GM12891 (cell line): ENCODE measurements at regions not wholly inside any gene's neighbourhood (a gene's known extent, or its start where the extent isn't known, plus 50 kb on each side); places are given as distances from the start of the nearest gene placed in this dataset.

Source experiments
- POLR2A ChIP-seq: IDR thresholded peaks from 2 replicates; pipeline ENCODE4 v1.6.1; 2011; ENCODE audit warnings: low read depth, low read length, control low read depth
- POLR2AphosphoS5 ChIP-seq: IDR thresholded peaks from 2 replicates; pipeline ENCODE4 v1.6.1; 2011; ENCODE audit warnings: low read depth, low read length, control low read depth
- TAF1 ChIP-seq: IDR thresholded peaks from 2 replicates; pipeline ENCODE4 v1.6.1; 2011; ENCODE audit warnings: low read depth, low read length, control low read depth

- no peak for TF ChIP-seq POLR2AphosphoS5
- TF ChIP-seq POLR2A: no peak
- no peak for TF ChIP-seq TAF1
These were observed 168.2 kb upstream of the FBN2 start for GRCh38 chr5:128706269-128706668.
